Stomach (tissue), 8 donors: ENCODE measurements at regions not wholly inside any gene's neighbourhood (a gene's known extent, or its start where the extent isn't known, plus 50 kb on each side); places are given as distances from the start of the nearest gene placed in this dataset.

Source experiments
- DNase-seq, 2 donors: peaks; one replicate each; pipeline versions ENCODE4 v3.0.0 to v3.0.0-alpha.2; 2013 to 2019
- H3K27ac ChIP-seq, 5 donors: fragments of 200-600 bp in 4 of 5; sonication (generic) in 4 of 5; one replicate each; pipeline ENCODE4 v1.5.1; 2013 to 2019; ENCODE audit warnings: mild to moderate bottlenecking in 1 of 5, moderate library complexity in 1 of 5
- H3K27me3 ChIP-seq, 3 donors: fragments of 200-600 bp; sonication (generic); one replicate each; pipeline ENCODE4 v1.5.1; 2017 to 2019; ENCODE audit warnings: mixed run types in 1 of 3
- H3K36me3 ChIP-seq, 4 donors: fragments of 200-600 bp; sonication (generic); 1 replicate in 3 of 4; 2 replicates in 1 of 4; pipeline ENCODE4 v1.5.1; 2016 to 2019
- H3K4me1 ChIP-seq, 4 donors: fragments of 200-600 bp; sonication (generic); one replicate each; pipeline ENCODE4 v1.5.1; 2016 to 2019
- H3K4me3 ChIP-seq, 4 donors: fragments of 200-600 bp; sonication (generic) in 3 of 4; one replicate each; pipeline ENCODE4 v1.5.1; 2016 to 2019; ENCODE audit warnings: mild to moderate bottlenecking in 1 of 4
- H3K9me3 ChIP-seq, 4 donors: fragments of 200-600 bp; sonication (generic); one replicate each; pipeline ENCODE4 v1.5.1; 2016 to 2019
- EP300 ChIP-seq: sonication (generic); formaldehyde crosslinking; IDR thresholded peaks from one replicate; pipeline ENCODE4 v1.6.1; 2017; ENCODE audit warnings: antibody characterized with exemption
- POLR2A ChIP-seq, 4 donors: fragments of 450-650 bp; IDR thresholded peaks; one replicate each; pipeline ENCODE4 v1.6.1; 2016; ENCODE audit warnings: antibody characterized with exemption in 4 of 4, control low read depth in 2 of 4, mild to moderate bottlenecking in 1 of 4, moderate library complexity in 1 of 4
- POLR2AphosphoS5 ChIP-seq, 3 donors: sonication (generic); formaldehyde crosslinking; IDR thresholded peaks; one replicate each; pipeline ENCODE4 v1.6.1; 2016; ENCODE audit warnings: antibody characterized with exemption in 3 of 3
- WGBS, 5 donors: extraction: QIAGEN DNeasy Blood & Tissue Kit in 3 of 5; methylation state at CpG; one replicate each; pipeline versions ENCODE4 v1.1.5 to v1.1.7; 2013 to 2018; 5-methylcytosine and 5-hydroxymethylcytosine counted together
- intact Hi-C: fragments of 100-400 bp; cut with DNase I; formaldehyde crosslinking; loops from one replicate; pipeline ENCODE4 v1.15.1; 2023; ENCODE audit warnings: low total_unique reads
- TF ChIP-seq, protein P1 (sequence below), 7 experiments: fragments of 450-650 bp in 4 of 7; fragments of 200-600 bp in 3 of 7; sonication (generic) in 3 of 7; IDR thresholded peaks; one replicate each; pipeline ENCODE4 v1.5.1; 2016 to 2019; ENCODE audit warnings: antibody characterized with exemption in 7 of 7, control low read depth in 2 of 7, mild to moderate bottlenecking in 1 of 7
- donor health status: healthy with polysubstance abuse.
- donor health status: Bipolar disorder and iron deficiency.
- donor health status: healthy.

- intact Hi-C loops, result no loop called here
- no peak overlapping the region for H3K27ac ChIP-seq
- H3K4me3 ChIP-seq, result no peak overlapping the region
- no peak for TF ChIP-seq POLR2A (IDR thresholded peaks at IDR 0.05)
- TF ChIP-seq POLR2AphosphoS5 (IDR thresholded peaks at IDR 0.05), result no peak
- TF ChIP-seq, protein P1, sequence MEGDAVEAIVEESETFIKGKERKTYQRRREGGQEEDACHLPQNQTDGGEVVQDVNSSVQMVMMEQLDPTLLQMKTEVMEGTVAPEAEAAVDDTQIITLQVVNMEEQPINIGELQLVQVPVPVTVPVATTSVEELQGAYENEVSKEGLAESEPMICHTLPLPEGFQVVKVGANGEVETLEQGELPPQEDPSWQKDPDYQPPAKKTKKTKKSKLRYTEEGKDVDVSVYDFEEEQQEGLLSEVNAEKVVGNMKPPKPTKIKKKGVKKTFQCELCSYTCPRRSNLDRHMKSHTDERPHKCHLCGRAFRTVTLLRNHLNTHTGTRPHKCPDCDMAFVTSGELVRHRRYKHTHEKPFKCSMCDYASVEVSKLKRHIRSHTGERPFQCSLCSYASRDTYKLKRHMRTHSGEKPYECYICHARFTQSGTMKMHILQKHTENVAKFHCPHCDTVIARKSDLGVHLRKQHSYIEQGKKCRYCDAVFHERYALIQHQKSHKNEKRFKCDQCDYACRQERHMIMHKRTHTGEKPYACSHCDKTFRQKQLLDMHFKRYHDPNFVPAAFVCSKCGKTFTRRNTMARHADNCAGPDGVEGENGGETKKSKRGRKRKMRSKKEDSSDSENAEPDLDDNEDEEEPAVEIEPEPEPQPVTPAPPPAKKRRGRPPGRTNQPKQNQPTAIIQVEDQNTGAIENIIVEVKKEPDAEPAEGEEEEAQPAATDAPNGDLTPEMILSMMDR (IDR thresholded peaks at IDR 0.05), result no peak
- no peak for TF ChIP-seq EP300
- H3K27me3 ChIP-seq, result no peaks in the 10 kb centered on the region
- H3K36me3 ChIP-seq, result no peaks in the 10 kb centered on the region
- WGBS, 5 donors, result 50 to 63% (median 56%) methylated on average over 2 of the region's 2 CpGs
- no peak for DNase-seq
- H3K9me3 ChIP-seq, result peaks cover 0 to 36% (median 11%) of the 10 kb centered on the region in 4 donors
- no peaks in the 10 kb centered on the region for H3K4me1 ChIP-seq
Observed at GRCh38 chr5:44935871-44936270, 127.1 kb downstream of the MRPS30 start.

- Histone ChIP-seq H3K27me3 (no peaks in the 10 kb centered on the region), H3K4me3 (no peak overlapping the region), H3K9me3 (peaks cover 0 to 12% (median 2%) of the 10 kb centered on the region in 4 donors), H3K4me1 (no peaks in the 10 kb centered on the region), H3K36me3 (no peaks in the 10 kb centered on the region), H3K27ac (no peak overlapping the region)
- WGBS, 5 donors, result 40 to 56% (median 49%) methylated on average over 4 of the region's 4 CpGs
- TF ChIP-seq EP300, result no peak
- TF ChIP-seq POLR2A (IDR thresholded peaks at IDR 0.05), result no peak
- no peak for TF ChIP-seq POLR2AphosphoS5 (IDR thresholded peaks at IDR 0.05)
- TF ChIP-seq, protein P1 (IDR thresholded peaks at IDR 0.05), result no peak
- no peak for DNase-seq
- intact Hi-C loops, result no loop called here
Observed at GRCh38 chr5:44942524-44943001, 133.8 kb downstream of the MRPS30 start.

DNA sequence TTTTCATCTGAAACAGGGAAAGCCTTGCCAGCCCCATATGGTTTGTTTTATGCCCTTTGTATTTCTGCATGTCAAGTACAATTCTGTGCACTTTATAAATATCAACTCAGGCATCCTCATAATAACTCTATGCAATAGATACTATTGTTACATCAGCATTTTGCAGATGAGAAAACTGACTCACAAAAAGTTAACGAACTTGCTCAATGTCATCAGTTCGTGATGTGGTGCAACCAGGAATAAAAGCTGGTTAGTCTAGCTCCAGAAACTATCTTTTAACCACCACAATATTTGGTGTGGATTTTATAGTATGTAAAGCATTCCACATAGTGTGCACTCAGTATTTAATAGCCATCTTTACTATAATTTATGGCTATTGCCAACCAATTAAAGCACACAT lies 134.9 kb downstream of the MRPS30 start:
- no peak overlapping the region for H3K27ac ChIP-seq
- H3K36me3 ChIP-seq, result no peaks in the 10 kb centered on the region
- intact Hi-C loops, result no loop called here
- no peak for DNase-seq
- WGBS, 5 donors, result 75 to 93% (median 82%) methylated on average over 2 of the region's 2 CpGs
- no peaks in the 10 kb centered on the region for H3K27me3 ChIP-seq
- no peaks in the 10 kb centered on the region for H3K4me1 ChIP-seq
- peaks cover 0 to 4% (median 2%) of the 10 kb centered on the region in 4 donors for H3K9me3 ChIP-seq
- no peak for TF ChIP-seq POLR2A (IDR thresholded peaks at IDR 0.05)
- TF ChIP-seq POLR2AphosphoS5 (IDR thresholded peaks at IDR 0.05), result no peak
- TF ChIP-seq EP300, result no peak
- TF ChIP-seq, protein P1 (IDR thresholded peaks at IDR 0.05), result no peak
- no peak overlapping the region for H3K4me3 ChIP-seq

- DNase-seq, result no peak
- 67 to 93% (median 83%) methylated on average over 1 of the region's 1 CpG for WGBS, 5 donors
Observed at GRCh38 chr5:44945743-44946142, 137.0 kb downstream of the MRPS30 start.

More at GRCh38 chr5:44945743-44946142, 137.0 kb downstream of the MRPS30 start:
- Histone ChIP-seq H3K9me3 (peaks cover 0 to under 1% (median 0%) of the 10 kb centered on the region in 4 donors), H3K27ac (no peak overlapping the region), H3K4me1 (no peaks in the 10 kb centered on the region), H3K27me3 (no peaks in the 10 kb centered on the region), H3K4me3 (no peak overlapping the region), H3K36me3 (no peaks in the 10 kb centered on the region)
- TF ChIP-seq POLR2A (IDR thresholded peaks at IDR 0.05) (no peak), POLR2AphosphoS5 (IDR thresholded peaks at IDR 0.05) (no peak), EP300 (no peak)
- TF ChIP-seq, protein P1 (IDR thresholded peaks at IDR 0.05), result no peak
- intact Hi-C loops, result no loop called here
